GM23248 (cell line): ENCODE measurements at regions not wholly inside any gene's neighbourhood (a gene's known extent, or its start where the extent isn't known, plus 50 kb on each side); places are given as distances from the start of the nearest gene placed in this dataset.

ENCODE experiments used
- EZH2 ChIP-seq: fragments of 200-600 bp; sonication (generic); IDR thresholded peaks from 2 replicates; pipeline ENCODE4 v1.6.1; 2018; ENCODE audit warnings: antibody characterized with exemption, mild to moderate bottlenecking; ENCODE audit not compliant: insufficient read depth, poor library complexity, severe bottlenecking
- EZH2phosphoT487 ChIP-seq: fragments of 200-600 bp; sonication (generic); IDR thresholded peaks from 2 replicates; pipeline ENCODE4 v1.6.1; 2018; ENCODE audit warnings: antibody characterized with exemption, moderate library complexity, mild to moderate bottlenecking, low read depth; ENCODE audit not compliant: insufficient read depth

DNA sequence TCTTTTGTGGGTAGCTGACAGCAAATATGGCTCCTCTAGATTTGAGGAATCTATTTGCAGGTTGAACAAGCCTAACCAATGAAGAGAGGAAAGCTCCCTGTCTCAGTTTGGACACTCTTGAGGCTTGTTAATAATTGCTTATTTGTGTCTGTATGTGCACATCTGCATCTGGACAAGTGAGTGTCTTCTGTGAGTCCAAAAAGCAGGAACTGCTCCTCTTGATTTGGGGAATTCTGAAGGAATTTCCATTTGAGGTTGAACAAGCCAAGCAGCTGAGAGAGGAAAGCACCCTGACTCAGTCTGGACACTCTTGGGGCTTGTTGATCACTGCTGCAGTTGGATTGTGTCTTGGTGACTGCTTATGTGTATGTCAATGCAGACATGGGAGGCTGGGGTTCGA is 211.6 kb downstream of the DTWD2 start:
- TF ChIP-seq EZH2phosphoT487 (no peak), EZH2 (no peak)
